G401.6 (cell line): ENCODE measurements at regions not wholly inside any gene's neighbourhood (a gene's known extent, or its start where the extent isn't known, plus 50 kb on each side); places are given as distances from the start of the nearest gene placed in this dataset.
"Not testable (repeated sequence)": the region's sequence is repeated elsewhere in the genome, so short reads cannot be mapped to it uniquely, and the experiment has no call there.

Source experiments
- FAIRE-seq: peaks from 2 replicates; lab custom pipeline; 2012; peaks lifted over from hg19 to GRCh38; lab: Jason Lieb, UNC

GRCh38 chr12:75756771-75757170 is 245.4 kb upstream of the KRR1 start:
- FAIRE-seq: no peak

- no peak for FAIRE-seq
Measured at GRCh38 chr12:75756111-75756510, 244.7 kb upstream of the KRR1 start.

- FAIRE-seq: no peak
Measured at GRCh38 chr12:75754698-75755097, 243.3 kb upstream of the KRR1 start.

GRCh38 chr12:75754141-75754540 is 242.7 kb upstream of the KRR1 start:
- no peak for FAIRE-seq

- FAIRE-seq: no peak
Measured at GRCh38 chr12:75751769-75752471, 240.5 kb upstream of the KRR1 start.

- no peak for FAIRE-seq
Measured at GRCh38 chr12:75750716-75751306, 239.4 kb upstream of the KRR1 start.

- not testable (repeated sequence) for FAIRE-seq
Measured at GRCh38 chr12:75748990-75749389, 237.6 kb upstream of the KRR1 start.

- FAIRE-seq: no peak
Measured at GRCh38 chr12:75748136-75748535, 236.7 kb upstream of the KRR1 start.

- no peak for FAIRE-seq
Measured at GRCh38 chr12:75747572-75748021, 236.2 kb upstream of the KRR1 start.

- no peak for FAIRE-seq
Measured at GRCh38 chr12:75746621-75747020, 235.2 kb upstream of the KRR1 start.

- no peak for FAIRE-seq
Measured at GRCh38 chr12:75744607-75745256, 233.3 kb upstream of the KRR1 start.

- no peak for FAIRE-seq
Measured at GRCh38 chr12:75742961-75743360, 231.6 kb upstream of the KRR1 start.

- FAIRE-seq: no peak
Measured at GRCh38 chr12:75742048-75742447, 230.6 kb upstream of the KRR1 start.

- no peak for FAIRE-seq
Measured at GRCh38 chr12:75739912-75740311, 228.5 kb upstream of the KRR1 start.

- FAIRE-seq: not testable (repeated sequence)
Measured at GRCh38 chr12:75739098-75739497, 227.7 kb upstream of the KRR1 start.

GRCh38 chr12:75738486-75738885 is 227.1 kb upstream of the KRR1 start:
- no peak for FAIRE-seq

- no peak for FAIRE-seq
Measured at GRCh38 chr12:75735853-75736252, 224.4 kb upstream of the KRR1 start.

GRCh38 chr12:75728826-75729225 is 217.4 kb upstream of the KRR1 start:
- no peak for FAIRE-seq

- no peak for FAIRE-seq
Measured at GRCh38 chr12:75727577-75727976, 216.2 kb upstream of the KRR1 start.

GRCh38 chr12:75725521-75726111 is 214.2 kb upstream of the KRR1 start:
- FAIRE-seq: no peak

GRCh38 chr12:75724928-75725312 is 213.5 kb upstream of the KRR1 start:
- FAIRE-seq: no peak

GRCh38 chr12:75724307-75724927 is 213.0 kb upstream of the KRR1 start:
- FAIRE-seq: no peak

GRCh38 chr12:75722714-75723200 is 211.3 kb upstream of the KRR1 start:
- no peak for FAIRE-seq
